DND-41 (cell line): ENCODE measurements at regions not wholly inside any gene's neighbourhood (a gene's known extent, or its start where the extent isn't known, plus 50 kb on each side); places are given as distances from the start of the nearest gene placed in this dataset.

Source experiments
- CTCF ChIP-seq: IDR thresholded peaks from 2 replicates; pipeline ENCODE4 v1.5.1; 2012; ENCODE audit warnings: borderline replicate concordance, low read length, moderate library complexity, mild to moderate bottlenecking; ENCODE audit not compliant: poor library complexity, severe bottlenecking; ENCODE audit errors: extremely low read depth
- EZH2 ChIP-seq: IDR thresholded peaks from 3 replicates; pipeline ENCODE4 v1.6.1; 2012; ENCODE audit warnings: borderline replicate concordance, low read depth, mild to moderate bottlenecking, moderate library complexity, low read length, inconsistent platforms; ENCODE audit not compliant: severe bottlenecking

- TF ChIP-seq EZH2 (no peak), CTCF (no peak)
Observed at GRCh38 chr5:6850106-6850432, 136.8 kb downstream of the TENT4A start.
